ENCODE measurements at regions not wholly inside any gene's neighbourhood (a gene's known extent, or its start where the extent isn't known, plus 50 kb on each side); places are given as distances from the start of the nearest gene placed in this dataset.

GRCh38 chr13:99066219-99066618 is 88.4 kb upstream of the DOCK9 start:
- no peak for TF ChIP-seq EZH2 (IDR thresholded peaks at IDR 0.05; ENCODE audit: low read length)
- no peak for TF ChIP-seq CTCF (optimal IDR thresholded peaks at IDR 0.05 in 1 of 3, IDR thresholded peaks at IDR 0.05 in 1 of 3, conservative IDR thresholded peaks at IDR 0.05 in 1 of 3; ENCODE audit: extremely low read depth in 1 of 3, insufficient read depth in 2 of 3, low read length in 3 of 3)
